Vagina (tissue), 2 donors: ENCODE measurements at regions not wholly inside any gene's neighbourhood (a gene's known extent, or its start where the extent isn't known, plus 50 kb on each side); places are given as distances from the start of the nearest gene placed in this dataset.

Experiments
- CTCF ChIP-seq, 3 experiments: fragments of 450-650 bp in 2 of 3; fragments of 200-600 bp in 1 of 3; sonication (generic) in 1 of 3; IDR thresholded peaks; one replicate each; pipeline ENCODE4 v1.5.1; 2017 to 2019; ENCODE audit warnings: antibody characterized with exemption in 3 of 3, mild to moderate bottlenecking in 2 of 3, moderate library complexity in 2 of 3
- POLR2A ChIP-seq, 2 donors: fragments of 450-650 bp; IDR thresholded peaks; one replicate each; pipeline ENCODE4 v1.6.1; 2017; ENCODE audit warnings: antibody characterized with exemption in 2 of 2, mild to moderate bottlenecking in 2 of 2, moderate library complexity in 2 of 2
- POLR2AphosphoS5 ChIP-seq, 2 donors: sonication (generic); formaldehyde crosslinking; IDR thresholded peaks; one replicate each; pipeline ENCODE4 v1.9.0; 2017; ENCODE audit warnings: antibody characterized with exemption in 2 of 2, mild to moderate bottlenecking in 2 of 2, low read depth in 1 of 2; ENCODE audit not compliant: insufficient read depth in 1 of 2

- TF ChIP-seq POLR2A (IDR thresholded peaks at IDR 0.05) (no peak), CTCF (IDR thresholded peaks at IDR 0.05) (no peak), POLR2AphosphoS5 (IDR thresholded peaks at IDR 0.05; ENCODE audit: insufficient read depth in 1 of 2, low read depth in 1 of 2) (no peak)
Observed at GRCh38 chr5:142213077-142213476, 104.5 kb downstream of the NDFIP1 start.
